ENCODE measurements at regions not wholly inside any gene's neighbourhood (a gene's known extent, or its start where the extent isn't known, plus 50 kb on each side); places are given as distances from the start of the nearest gene placed in this dataset.

DNA sequence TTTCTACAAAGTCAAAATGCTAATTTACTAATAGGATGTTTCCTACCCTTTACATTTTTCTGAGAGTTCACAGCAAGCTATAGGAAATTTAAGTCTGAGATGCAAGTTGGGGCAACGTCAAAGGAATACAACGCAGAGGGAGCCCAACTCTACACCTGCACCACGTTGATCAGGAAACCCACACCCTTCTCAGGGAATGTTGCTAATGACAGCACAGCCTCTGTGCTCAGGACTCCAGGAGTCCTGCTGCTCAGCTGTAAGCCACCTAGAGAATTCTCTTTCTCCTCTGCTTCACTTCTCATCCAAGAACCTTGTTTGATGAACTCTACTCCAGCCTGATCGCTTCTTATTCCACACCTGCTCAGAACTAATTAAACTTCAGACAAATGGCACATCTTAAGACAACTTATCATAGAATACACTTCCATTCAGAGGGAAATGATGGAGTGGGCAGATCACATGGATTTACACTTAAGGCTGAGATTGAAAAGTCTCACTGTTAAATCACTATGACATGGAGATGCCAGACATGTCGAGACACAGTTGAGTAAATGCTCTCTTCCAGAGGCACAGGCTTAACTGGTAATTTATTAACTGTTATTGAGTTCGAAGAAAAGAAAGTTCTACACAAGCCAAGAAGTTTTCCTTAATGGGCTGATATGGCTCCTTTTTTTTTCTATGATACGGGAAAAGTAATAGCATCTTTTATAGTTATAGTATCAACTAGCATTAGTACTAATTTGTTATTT lies 811.6 kb upstream of the ARGLU1 start:
- no peak for TF ChIP-seq ZFP3 (CRISPR knock-in tag; IDR thresholded peaks at IDR 0.05)
- no peak for TF ChIP-seq CSDC2 (CRISPR knock-in tag; IDR thresholded peaks at IDR 0.05)
- TF ChIP-seq SNAI2 (CRISPR knock-in tag; IDR thresholded peaks at IDR 0.05) = no peak
- no peak for TF ChIP-seq RARB (CRISPR knock-in tag; IDR thresholded peaks at IDR 0.05)
- TF ChIP-seq ESRRG (CRISPR knock-in tag; IDR thresholded peaks at IDR 0.05) = no peak
- TF ChIP-seq, protein P1, sequence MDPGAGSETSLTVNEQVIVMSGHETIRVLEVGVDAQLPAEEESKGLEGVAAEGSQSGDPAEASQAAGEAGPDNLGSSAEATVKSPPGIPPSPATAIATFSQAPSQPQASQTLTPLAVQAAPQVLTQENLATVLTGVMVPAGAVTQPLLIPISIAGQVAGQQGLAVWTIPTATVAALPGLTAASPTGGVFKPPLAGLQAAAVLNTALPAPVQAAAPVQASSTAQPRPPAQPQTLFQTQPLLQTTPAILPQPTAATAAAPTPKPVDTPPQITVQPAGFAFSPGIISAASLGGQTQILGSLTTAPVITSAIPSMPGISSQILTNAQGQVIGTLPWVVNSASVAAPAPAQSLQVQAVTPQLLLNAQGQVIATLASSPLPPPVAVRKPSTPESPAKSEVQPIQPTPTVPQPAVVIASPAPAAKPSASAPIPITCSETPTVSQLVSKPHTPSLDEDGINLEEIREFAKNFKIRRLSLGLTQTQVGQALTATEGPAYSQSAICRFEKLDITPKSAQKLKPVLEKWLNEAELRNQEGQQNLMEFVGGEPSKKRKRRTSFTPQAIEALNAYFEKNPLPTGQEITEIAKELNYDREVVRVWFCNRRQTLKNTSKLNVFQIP (CRISPR knock-in tag; IDR thresholded peaks at IDR 0.05; ENCODE audit: borderline replicate concordance, low read depth) = no peak
- TF ChIP-seq, protein P2, sequence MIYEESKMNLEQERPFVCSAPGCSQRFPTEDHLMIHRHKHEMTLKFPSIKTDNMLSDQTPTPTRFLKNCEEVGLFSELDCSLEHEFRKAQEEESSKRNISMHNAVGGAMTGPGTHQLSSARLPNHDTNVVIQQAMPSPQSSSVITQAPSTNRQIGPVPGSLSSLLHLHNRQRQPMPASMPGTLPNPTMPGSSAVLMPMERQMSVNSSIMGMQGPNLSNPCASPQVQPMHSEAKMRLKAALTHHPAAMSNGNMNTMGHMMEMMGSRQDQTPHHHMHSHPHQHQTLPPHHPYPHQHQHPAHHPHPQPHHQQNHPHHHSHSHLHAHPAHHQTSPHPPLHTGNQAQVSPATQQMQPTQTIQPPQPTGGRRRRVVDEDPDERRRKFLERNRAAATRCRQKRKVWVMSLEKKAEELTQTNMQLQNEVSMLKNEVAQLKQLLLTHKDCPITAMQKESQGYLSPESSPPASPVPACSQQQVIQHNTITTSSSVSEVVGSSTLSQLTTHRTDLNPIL (CRISPR knock-in tag; IDR thresholded peaks at IDR 0.05; ENCODE audit: low read depth) = no peak
- TF ChIP-seq, protein P3, sequence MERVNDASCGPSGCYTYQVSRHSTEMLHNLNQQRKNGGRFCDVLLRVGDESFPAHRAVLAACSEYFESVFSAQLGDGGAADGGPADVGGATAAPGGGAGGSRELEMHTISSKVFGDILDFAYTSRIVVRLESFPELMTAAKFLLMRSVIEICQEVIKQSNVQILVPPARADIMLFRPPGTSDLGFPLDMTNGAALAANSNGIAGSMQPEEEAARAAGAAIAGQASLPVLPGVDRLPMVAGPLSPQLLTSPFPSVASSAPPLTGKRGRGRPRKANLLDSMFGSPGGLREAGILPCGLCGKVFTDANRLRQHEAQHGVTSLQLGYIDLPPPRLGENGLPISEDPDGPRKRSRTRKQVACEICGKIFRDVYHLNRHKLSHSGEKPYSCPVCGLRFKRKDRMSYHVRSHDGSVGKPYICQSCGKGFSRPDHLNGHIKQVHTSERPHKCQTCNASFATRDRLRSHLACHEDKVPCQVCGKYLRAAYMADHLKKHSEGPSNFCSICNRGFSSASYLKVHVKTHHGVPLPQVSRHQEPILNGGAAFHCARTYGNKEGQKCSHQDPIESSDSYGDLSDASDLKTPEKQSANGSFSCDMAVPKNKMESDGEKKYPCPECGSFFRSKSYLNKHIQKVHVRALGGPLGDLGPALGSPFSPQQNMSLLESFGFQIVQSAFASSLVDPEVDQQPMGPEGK (CRISPR knock-in tag; IDR thresholded peaks at IDR 0.05; ENCODE audit: borderline replicate concordance) = no peak
- no peak for TF ChIP-seq ARNTL (CRISPR knock-in tag; IDR thresholded peaks at IDR 0.05; ENCODE audit: borderline replicate concordance, low read depth)
